Dedifferentiated amniotic fluid mesenchymal stem cell (primary cell): ENCODE measurements at regions not wholly inside any gene's neighbourhood (a gene's known extent, or its start where the extent isn't known, plus 50 kb on each side); places are given as distances from the start of the nearest gene placed in this dataset.

Experiments
- DNase-seq: peaks from one replicate; pipeline ENCODE4 v3.0.0-alpha.2; 2016; ENCODE audit errors: extremely low spot score

GRCh38 chr16:59729613-59730012, 995.5 kb upstream of the GOT2 start:
- DNase-seq = no peak

- DNase-seq = no peak
Measured at GRCh38 chr16:59719121-59719520, 985.0 kb upstream of the GOT2 start.

DNA sequence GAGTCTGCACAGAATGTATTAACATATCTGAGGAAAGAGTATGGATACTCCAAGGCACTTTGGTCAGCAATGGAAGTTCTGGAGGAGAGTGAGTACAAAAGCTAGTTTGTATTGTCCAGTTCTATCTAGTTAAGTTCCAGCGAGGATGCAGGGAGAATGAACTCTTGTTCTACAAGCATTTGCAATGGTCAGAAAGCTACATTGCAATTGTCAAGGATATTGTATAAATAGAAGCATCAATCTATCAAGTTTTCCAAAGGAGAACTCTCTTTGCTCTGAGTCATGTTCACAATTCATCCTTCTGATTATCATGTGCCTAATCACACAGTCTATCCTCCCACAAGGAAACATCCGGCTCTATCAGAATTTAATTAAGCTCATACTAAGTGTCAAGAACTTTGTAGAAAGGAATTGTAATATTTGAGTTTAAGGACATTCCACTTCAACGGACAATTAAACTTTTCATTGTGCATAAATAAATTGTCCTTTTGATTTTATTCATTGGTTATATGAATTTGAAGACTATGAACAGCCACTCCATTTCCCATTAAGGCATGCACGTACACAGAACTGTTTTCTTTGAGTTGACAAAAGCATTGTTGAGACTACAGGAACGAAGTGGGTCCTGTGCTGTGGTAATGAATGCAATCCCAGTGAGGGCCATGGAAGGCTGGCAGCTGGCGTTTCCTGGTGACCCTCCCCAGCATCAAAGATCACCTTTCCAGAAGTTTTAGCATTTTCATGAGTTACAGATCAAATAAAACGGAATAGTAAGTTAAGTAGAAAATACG, 973.5 kb upstream of the GOT2 start:
- DNase-seq = no peak

GRCh38 chr16:59701963-59702930, 968.1 kb upstream of the GOT2 start:
- DNase-seq = no peak

- DNase-seq = no peak
Measured at GRCh38 chr16:59699786-59700185, 965.7 kb upstream of the GOT2 start.

- peak; percentile 26 for DNase-seq
Measured at GRCh38 chr16:59698346-59699020, 964.4 kb upstream of the GOT2 start.

DNA sequence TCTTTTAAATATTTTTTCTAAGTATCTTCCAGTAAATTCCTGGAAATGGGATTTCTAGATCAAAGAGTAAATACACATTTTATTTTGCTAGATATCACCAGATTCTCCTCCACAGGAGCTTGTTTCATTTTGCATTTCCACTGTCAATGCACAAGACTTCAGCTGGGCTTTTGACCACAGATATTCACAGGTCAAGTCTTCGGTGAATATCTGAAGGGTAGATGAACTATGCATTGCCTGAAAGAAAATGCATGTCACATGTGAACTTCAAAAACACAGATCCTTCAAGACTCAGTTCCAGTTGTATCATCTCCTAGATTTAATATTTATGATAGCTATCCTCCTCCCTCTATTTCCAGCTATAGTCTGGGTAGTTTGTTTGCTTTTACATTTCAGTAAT, 963.6 kb upstream of the GOT2 start:
- no peak for DNase-seq

- no peak for DNase-seq
Measured at GRCh38 chr16:59697236-59697635, 963.1 kb upstream of the GOT2 start.

DNA sequence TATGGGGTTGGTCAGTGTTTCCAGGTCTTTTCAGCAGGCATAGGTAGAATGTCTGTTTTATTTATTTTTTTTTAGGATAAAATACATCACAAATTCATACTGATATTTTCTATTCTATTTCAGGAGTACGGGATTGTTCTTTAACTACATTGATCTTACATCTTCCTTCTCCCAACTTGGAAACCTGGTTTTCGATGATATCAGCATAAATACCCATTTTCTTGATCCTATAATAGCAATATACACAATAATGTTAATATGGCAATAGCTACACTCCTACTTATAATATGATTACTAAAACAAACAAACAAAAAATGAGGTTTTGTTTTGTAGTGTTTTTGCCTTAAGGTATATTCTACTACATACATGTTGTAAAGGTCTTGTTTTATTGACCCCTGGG, 962.4 kb upstream of the GOT2 start:
- no peak for DNase-seq

DNA sequence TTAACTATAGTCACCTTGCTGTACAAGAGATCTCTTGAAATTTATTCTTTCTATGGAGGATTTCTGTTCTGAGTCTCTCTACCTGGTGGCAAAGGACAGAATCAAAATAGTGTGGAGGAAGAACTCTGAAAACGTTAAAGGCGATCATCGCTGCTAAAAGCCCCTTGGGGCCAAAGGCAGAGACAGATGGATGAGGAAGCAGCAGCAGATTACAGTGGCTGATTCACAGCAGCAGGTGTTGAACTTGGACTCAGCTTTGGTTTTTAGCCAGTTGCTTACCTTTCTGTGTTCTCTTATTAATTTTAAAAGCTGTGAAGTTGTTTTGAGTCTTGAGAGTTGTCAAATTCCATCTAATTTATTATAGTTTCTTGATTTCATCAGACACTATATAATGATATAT, 956.1 kb upstream of the GOT2 start:
- DNase-seq = no peak

DNA sequence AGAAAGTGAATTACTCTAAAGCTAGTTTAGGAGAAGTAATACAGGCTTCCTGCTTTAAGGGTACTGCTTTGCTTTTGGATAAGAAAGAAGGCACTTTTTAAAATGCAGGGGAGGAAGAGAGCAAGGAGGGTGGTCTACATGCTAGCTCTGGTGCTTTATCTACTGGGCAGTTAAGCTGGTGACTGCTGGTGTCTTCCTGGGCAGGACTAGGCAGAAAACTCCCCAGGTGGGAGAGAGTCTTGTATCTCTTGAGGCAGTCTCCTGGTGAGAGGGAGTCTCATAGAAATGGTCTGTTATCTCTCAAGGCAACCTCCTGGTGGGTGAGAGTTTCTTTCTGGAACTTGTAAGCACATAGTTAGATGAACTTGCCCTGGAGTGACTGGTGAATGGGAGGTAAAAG, 953.9 kb upstream of the GOT2 start:
- no peak for DNase-seq

- no peak for DNase-seq
Measured at GRCh38 chr16:59686405-59686804, 952.3 kb upstream of the GOT2 start.

GRCh38 chr16:59684911-59685310, 950.8 kb upstream of the GOT2 start:
- DNase-seq = no peak

GRCh38 chr16:59683709-59684108, 949.6 kb upstream of the GOT2 start:
- no peak for DNase-seq

DNA sequence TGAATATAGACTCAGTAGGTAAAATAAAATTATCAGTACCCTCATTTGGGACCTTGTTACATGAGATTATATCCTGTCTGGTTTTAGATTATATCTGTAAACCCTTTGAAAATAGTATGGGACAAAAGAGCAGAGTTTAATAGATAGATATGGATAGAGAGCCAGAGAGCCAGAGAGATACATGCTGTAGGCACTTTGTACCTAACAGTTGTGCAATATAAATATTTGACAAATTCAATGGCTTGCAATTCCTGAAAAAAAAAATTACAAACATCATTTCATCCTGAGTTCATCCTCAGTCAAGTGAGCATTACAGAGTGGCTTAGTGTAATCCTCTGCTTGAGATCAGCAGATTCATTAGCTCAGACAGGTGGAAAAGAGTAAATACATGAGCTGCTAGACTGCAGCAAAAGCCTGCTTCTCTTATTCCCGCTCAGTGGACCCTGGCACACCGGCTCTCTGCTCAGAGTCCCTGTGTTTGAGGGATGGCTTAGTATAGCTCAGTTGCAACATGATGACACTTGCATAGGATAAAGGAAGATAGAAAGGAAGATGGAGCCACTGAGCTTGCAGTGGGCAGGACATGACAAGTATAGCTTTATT, 931.6 kb upstream of the GOT2 start:
- DNase-seq = no peak

DNA sequence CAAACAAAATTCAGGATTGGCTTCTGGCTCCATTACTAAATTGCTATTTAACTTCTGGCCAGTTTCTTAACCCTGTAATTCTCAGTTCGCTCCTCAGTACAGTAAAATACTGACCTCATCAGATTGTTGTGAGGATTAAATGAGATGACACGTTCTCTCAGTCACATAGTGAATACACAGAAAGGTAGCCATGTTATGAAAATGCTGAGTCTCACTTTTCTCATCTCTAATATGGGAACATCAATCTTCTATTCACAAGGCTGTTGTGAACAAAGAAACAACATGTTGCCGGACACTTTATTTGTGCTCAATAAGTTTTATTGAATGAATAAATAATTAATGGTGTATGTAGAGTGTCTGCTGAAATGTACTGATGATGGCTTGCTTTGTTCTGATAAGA, 924.5 kb upstream of the GOT2 start:
- no peak for DNase-seq

DNA sequence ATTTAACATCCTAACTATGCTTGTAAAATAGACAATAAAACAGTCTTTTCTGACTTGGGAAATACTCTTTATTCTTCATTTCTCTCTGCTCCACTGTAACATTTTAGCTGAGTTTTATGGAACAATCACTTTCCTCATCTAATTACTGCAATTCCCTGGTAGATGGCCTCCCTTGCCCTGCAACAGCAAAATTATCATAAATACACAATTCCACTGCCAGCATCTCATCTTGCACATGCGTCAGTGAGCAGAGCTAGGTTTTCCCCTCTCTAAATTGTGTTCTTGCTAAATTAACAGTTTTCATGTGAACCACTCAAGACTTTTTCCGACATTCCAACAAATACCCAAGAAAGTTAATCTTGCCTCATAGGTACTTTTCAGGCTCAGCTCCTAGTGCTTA, 920.9 kb upstream of the GOT2 start:
- DNase-seq = no peak

DNA sequence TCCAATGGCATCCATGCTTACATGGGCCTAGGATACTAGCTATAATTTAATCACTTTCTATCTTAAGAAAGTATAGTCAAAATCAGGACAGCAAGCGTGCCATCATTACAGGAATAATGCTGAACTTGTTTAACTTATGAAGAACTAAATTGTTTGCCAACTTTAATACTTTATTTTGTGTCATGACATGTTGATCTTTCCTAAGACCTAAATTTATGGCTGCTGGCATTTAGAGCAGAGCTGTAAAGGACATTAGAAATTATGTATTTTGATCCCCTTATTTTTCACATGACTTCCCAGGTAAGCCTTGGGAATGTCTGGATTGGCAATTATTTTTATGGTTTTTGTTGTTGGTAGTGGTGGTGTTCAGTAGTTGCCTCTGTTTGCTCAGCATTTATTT, 920.3 kb upstream of the GOT2 start:
- DNase-seq = no peak

DNA sequence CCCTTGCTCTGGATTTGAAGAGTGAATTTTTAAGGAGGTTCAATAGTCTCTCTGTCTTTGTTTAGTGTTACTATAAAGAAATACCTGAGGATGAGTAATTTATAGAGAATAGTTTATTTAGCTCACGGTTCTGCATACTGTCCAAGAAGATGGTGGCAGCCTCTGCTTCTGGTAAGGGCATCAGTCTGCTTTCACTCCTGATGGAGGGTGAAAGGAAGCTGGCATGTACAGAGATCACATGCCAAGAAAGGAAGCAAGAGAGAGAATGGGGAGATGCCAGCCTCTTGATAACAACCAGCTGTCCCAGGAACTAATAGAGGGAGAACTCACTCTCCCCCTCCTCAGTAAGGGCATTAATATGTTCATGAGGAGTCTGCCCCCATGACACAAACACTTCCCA, 917.5 kb upstream of the GOT2 start:
- no peak for DNase-seq

- no peak for DNase-seq
Measured at GRCh38 chr16:59645194-59645593, 911.1 kb upstream of the GOT2 start.

DNA sequence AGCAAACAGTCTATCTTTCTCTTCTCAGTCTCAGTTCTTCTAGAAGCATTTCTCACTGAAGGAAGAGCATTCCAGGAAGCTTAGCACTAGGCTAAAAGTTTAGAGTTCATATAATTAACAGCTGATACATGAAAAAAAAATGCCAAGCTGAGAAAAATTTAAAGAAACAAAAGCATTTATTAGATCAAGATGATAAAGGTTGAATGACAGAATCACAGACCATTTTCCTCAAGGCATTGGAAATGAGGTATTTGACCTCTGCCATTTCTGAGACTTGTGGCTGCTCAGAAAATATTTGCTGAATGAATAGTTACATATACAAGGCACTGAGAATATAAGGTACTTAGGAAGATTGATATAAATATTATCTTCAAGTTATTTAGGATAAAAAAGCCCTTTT, 901.6 kb upstream of the GOT2 start:
- DNase-seq = peak; percentile 18

GRCh38 chr16:59634951-59635350, 900.8 kb upstream of the GOT2 start:
- DNase-seq = no peak
